HEK293T (cell line): ENCODE measurements at regions not wholly inside any gene's neighbourhood (a gene's known extent, or its start where the extent isn't known, plus 50 kb on each side); places are given as distances from the start of the nearest gene placed in this dataset.

ENCODE experiments used
- CTCF ChIA-PET: fragments of 350-600 bp; formaldehyde crosslinking; extraction: SDS; loops from one replicate; lab custom pipeline; 2021; ENCODE audit warnings: antibody characterized with exemption, inconsistent platforms; lab: Yijun Ruan, JAX
- POLR2A ChIA-PET: fragments of 350-600 bp; formaldehyde crosslinking; extraction: SDS; loops from one replicate; lab custom pipeline; 2020; ENCODE audit warnings: antibody characterized with exemption, inconsistent platforms; lab: Yijun Ruan, JAX
- DNase-seq: peaks from one replicate; pipeline ENCODE4 v3.0.0; 2012; ENCODE audit warnings: mixed read lengths; ENCODE audit errors: extremely low spot score
- ARNT ChIP-seq: fragments of 450-650 bp; IDR thresholded peaks from 2 replicates; pipeline ENCODE4 v1.6.1; 2017; ENCODE audit warnings: mild to moderate bottlenecking
- BHLHE40 ChIP-seq: fragments of 450-650 bp; IDR thresholded peaks from 2 replicates; pipeline ENCODE4 v1.6.1; 2016; ENCODE audit warnings: mild to moderate bottlenecking, moderate library complexity, borderline replicate concordance
- CTBP1 ChIP-seq: fragments of 450-650 bp; IDR thresholded peaks from 2 replicates; pipeline ENCODE4 v1.6.1; 2016; ENCODE audit warnings: borderline replicate concordance
- ELF4 ChIP-seq: fragments of 450-650 bp; IDR thresholded peaks from 2 replicates; pipeline ENCODE4 v1.6.1; 2017; ENCODE audit warnings: antibody characterized with exemption
- FOXA1 ChIP-seq: fragments of 450-650 bp; IDR thresholded peaks from 2 replicates; pipeline ENCODE4 v1.6.1; 2016; ENCODE audit warnings: mild to moderate bottlenecking
- FOXK2 ChIP-seq: fragments of 450-650 bp; IDR thresholded peaks from 2 replicates; pipeline ENCODE4 v1.6.1; 2016; ENCODE audit warnings: mild to moderate bottlenecking
- FOXM1 ChIP-seq: fragments of 450-650 bp; IDR thresholded peaks from 2 replicates; pipeline ENCODE4 v1.6.1; 2017; ENCODE audit warnings: mild to moderate bottlenecking, borderline replicate concordance
- HDGF ChIP-seq: fragments of 450-650 bp; IDR thresholded peaks from 2 replicates; pipeline ENCODE4 v1.6.1; 2017; ENCODE audit warnings: antibody characterized with exemption, borderline replicate concordance
- L3MBTL2 ChIP-seq: fragments of 450-650 bp; conservative IDR thresholded peaks from 2 replicates; pipeline ENCODE4 v1.6.1; 2016; ENCODE audit warnings: mild to moderate bottlenecking
- LEF1 ChIP-seq: fragments of 450-650 bp; IDR thresholded peaks from 2 replicates; pipeline ENCODE4 v1.6.1; 2017; ENCODE audit warnings: mild to moderate bottlenecking, borderline replicate concordance
- NFRKB ChIP-seq: fragments of 450-650 bp; IDR thresholded peaks from 2 replicates; pipeline ENCODE4 v1.6.1; 2016; ENCODE audit warnings: mild to moderate bottlenecking, moderate library complexity
- PKNOX1 ChIP-seq: fragments of 450-650 bp; IDR thresholded peaks from 2 replicates; pipeline ENCODE4 v1.6.1; 2016
- SP1 ChIP-seq: fragments of 450-650 bp; IDR thresholded peaks from 2 replicates; pipeline ENCODE4 v1.6.1; 2017
- SUZ12 ChIP-seq: fragments of 450-650 bp; IDR thresholded peaks from 2 replicates; pipeline ENCODE4 v1.6.1; 2016; ENCODE audit warnings: mild to moderate bottlenecking
- TARDBP ChIP-seq: fragments of 450-650 bp; IDR thresholded peaks from 2 replicates; pipeline ENCODE4 v1.6.1; 2016
- ZNF384 ChIP-seq: fragments of 450-650 bp; IDR thresholded peaks from 2 replicates; pipeline ENCODE4 v1.6.1; 2016

DNA sequence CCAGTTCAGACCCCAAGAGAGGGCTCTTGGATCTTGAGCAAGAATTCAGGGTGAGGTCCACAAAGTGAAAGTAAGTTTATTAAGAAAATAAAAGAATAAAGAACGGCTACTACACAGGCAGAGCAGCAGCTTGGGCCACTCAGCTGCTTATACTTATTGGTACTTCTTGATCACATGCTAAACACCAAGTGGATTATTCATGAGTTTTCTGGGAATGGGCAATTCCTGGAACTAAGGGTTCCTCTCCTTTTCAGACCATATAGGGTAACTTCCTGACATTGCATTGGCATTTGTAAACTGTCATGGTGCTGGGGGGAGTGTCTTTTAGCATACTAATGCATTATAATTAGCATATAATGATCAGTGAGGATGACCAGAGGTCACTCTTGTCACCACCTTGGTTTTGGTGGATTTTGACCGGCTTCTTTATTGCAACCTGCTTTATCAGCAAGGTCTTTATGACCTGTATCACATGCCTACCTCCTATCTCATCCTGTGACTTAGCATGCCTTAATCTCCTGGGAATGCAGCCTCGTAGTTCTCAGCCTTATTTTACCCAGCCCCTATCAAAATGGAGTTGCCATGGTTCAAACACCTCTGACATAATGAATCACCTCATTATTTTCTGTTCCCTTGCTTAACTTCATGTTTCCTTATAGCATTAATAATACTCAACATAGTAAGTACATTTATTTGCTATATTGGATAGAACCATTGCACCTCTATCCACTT, 476.3 kb downstream of the DTHD1 start:
- DNase-seq = no peak
- POLR2A ChIA-PET = no interaction called here
- CTCF ChIA-PET = no interaction called here
- TF ChIP-seq NFRKB (no peak), HDGF (no peak), LEF1 (no peak), SUZ12 (no peak), ELF4 (no peak), FOXA1 (no peak), CTBP1 (no peak), BHLHE40 (no peak), PKNOX1 (no peak), L3MBTL2 (no peak), FOXM1 (no peak), TARDBP (no peak), SP1 (no peak), ZNF384 (no peak), FOXK2 (no peak), ARNT (no peak)

DNA sequence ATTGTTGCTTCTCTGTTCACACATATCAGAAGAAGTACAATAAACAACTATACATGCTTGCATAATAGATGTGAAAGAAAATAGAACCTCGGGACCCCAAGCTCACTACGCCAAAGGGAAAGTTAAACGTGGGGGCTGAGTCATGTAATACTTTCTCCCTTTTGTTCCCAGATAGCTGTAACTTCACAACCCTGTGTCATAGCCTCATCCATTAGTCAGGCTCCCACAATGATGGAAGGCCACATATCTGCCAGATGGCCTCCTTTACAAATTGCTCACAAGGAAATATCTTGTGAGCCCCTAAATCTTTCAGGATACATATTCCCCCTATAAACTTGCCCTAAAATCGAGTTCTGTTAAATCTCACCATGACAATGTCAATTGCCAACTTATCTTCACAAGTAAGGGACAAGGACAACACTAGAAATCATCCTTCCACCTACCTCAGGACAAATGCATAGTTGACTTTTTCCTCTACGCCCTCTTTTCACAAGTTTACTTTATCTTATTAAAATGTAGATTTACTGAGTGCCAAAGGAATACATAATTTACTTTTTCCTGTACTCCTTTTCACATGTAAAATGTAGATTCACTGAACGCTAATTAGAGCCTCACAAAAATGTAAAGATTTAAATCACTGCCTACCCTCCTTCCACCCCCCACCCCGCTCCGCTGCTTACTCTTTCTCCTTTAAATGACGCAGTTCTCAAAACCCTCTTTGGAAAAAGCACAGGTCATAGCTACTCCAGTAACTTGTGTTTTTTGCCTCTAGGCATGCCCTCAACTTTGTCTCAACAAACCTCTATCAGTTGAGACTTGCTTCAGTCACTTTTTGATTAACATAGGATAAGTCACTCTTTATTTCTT, 477.1 kb downstream of the DTHD1 start:
- ChIA-PET POLR2A (no interaction called here), CTCF (no interaction called here)
- TF ChIP-seq SUZ12 (no peak), NFRKB (no peak), L3MBTL2 (no peak), PKNOX1 (no peak), TARDBP (no peak), FOXM1 (no peak), FOXK2 (no peak)
- no peak for DNase-seq

- TF ChIP-seq FOXM1 = no peak
- TF ChIP-seq ARNT = no peak
- no peak for TF ChIP-seq ELF4
- no peak for TF ChIP-seq L3MBTL2
- CTCF ChIA-PET = no interaction called here
- no peak for DNase-seq
- POLR2A ChIA-PET = no interaction called here
These were observed 480.2 kb downstream of the DTHD1 start for GRCh38 chr4:36761607-36762006.

GRCh38 chr4:36763814-36764213, 480.7 kb upstream of the NWD2 start:
- TF ChIP-seq L3MBTL2 (no peak), ZNF384 (no peak), LEF1 (no peak), SP1 (no peak), FOXA1 (no peak), HDGF (no peak), FOXK2 (no peak), SUZ12 (no peak), FOXM1 (no peak), PKNOX1 (no peak), NFRKB (no peak), ARNT (no peak), BHLHE40 (no peak), CTBP1 (no peak), ELF4 (no peak), TARDBP (no peak)
- DNase-seq = no peak
- ChIA-PET CTCF (no interaction called here), POLR2A (no interaction called here)

DNA sequence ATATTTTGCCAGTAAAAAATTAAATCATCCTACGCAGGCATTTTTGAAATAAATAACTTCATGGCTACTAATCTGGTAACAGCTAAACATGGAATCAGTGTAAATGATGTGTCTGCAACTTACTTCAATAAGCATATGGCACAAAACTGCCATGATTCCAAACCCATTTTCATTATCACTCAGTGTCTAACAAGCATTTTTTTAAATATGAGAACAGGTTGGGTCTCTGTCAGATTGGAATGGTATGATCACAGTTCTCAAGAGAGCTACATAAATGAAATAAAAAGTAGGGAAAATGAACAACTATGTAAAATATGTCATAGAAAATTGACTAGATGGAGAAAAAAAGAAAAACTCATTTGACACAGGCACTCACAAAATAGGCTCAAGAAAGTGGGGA, 476.9 kb upstream of the NWD2 start:
- DNase-seq = no peak
- TF ChIP-seq ARNT (no peak), LEF1 (no peak), ELF4 (no peak), FOXA1 (no peak), SUZ12 (no peak), PKNOX1 (no peak), ZNF384 (no peak), TARDBP (no peak), BHLHE40 (no peak), NFRKB (no peak), SP1 (no peak), FOXK2 (no peak), L3MBTL2 (no peak), CTBP1 (no peak), HDGF (no peak), FOXM1 (no peak)
- CTCF ChIA-PET = no interaction called here
- POLR2A ChIA-PET = no interaction called here
